ENCODE measurements at regions not wholly inside any gene's neighbourhood (a gene's known extent, or its start where the extent isn't known, plus 50 kb on each side); places are given as distances from the start of the nearest gene placed in this dataset.
"Not testable (repeated sequence)": the region's sequence is repeated elsewhere in the genome, so short reads cannot be mapped to it uniquely, and the experiment has no call there.

- no peak for DNase-seq
Measured at GRCh38 chr1:224539971-224540370, 76.1 kb upstream of the CNIH3 start.

GRCh38 chr1:224540535-224540934, 75.6 kb upstream of the CNIH3 start:
- DNase-seq = no peak

GRCh38 chr1:224541072-224541790, 74.9 kb upstream of the CNIH3 start:
- DNase-seq = no peak

GRCh38 chr1:224541901-224542630, 74.1 kb upstream of the CNIH3 start:
- no peak for DNase-seq

- peak; percentile 29 for DNase-seq
Measured at GRCh38 chr1:224542783-224543440, 73.2 kb upstream of the CNIH3 start.

- DNase-seq = no peak
Measured at GRCh38 chr1:224543453-224543852, 72.7 kb upstream of the CNIH3 start.

GRCh38 chr1:224544346-224545110, 71.6 kb upstream of the CNIH3 start:
- no peak for DNase-seq

GRCh38 chr1:224545571-224545970, 70.5 kb upstream of the CNIH3 start:
- DNase-seq = no peak

- no peak for DNase-seq
Measured at GRCh38 chr1:224548676-224549075, 67.4 kb upstream of the CNIH3 start.

- not testable (repeated sequence) for DNase-seq
Measured at GRCh38 chr1:224551189-224551588, 64.9 kb upstream of the CNIH3 start.

- DNase-seq = no peak
Measured at GRCh38 chr1:224554056-224554455, 62.1 kb upstream of the CNIH3 start.

- no peak for DNase-seq
Measured at GRCh38 chr1:224554620-224555259, 61.4 kb upstream of the CNIH3 start.

- DNase-seq = no peak
Measured at GRCh38 chr1:224558904-224559303, 57.2 kb upstream of the CNIH3 start.

GRCh38 chr1:224559981-224560728, 56.0 kb upstream of the CNIH3 start:
- DNase-seq = no peak

- not testable (repeated sequence) for DNase-seq
Measured at GRCh38 chr1:224562881-224563280, 53.2 kb upstream of the CNIH3 start.

GRCh38 chr1:224563666-224564065, 52.5 kb upstream of the CNIH3 start:
- DNase-seq = no peak

GRCh38 chr1:224564454-224565084, 51.5 kb upstream of the CNIH3 start:
- DNase-seq = no peak

GRCh38 chr1:224565186-224565585, 50.9 kb upstream of the CNIH3 start:
- no peak for DNase-seq

GRCh38 chr1:224565611-224566406, 50.3 kb upstream of the CNIH3 start:
- DNase-seq = no peak

All from stimulated activated CD8-positive, alpha-beta memory T cell treated with anti-CD3 and anti-CD28 coated beads, Interleukin-4, amount 100 ng/mL, for 48 hours (primary cell).